Neuronal stem cell (in vitro differentiated cells): ENCODE measurements at regions not wholly inside any gene's neighbourhood (a gene's known extent, or its start where the extent isn't known, plus 50 kb on each side); places are given as distances from the start of the nearest gene placed in this dataset.

Experiments used
- DNase-seq: peaks from one replicate; pipeline ENCODE4 v3.0.0-alpha.2; 2013; ENCODE audit warnings: low spot score
- H2AFZ ChIP-seq: one replicate; pipeline ENCODE4 v1.6.1; 2013; ENCODE audit warnings: mild to moderate bottlenecking, low read length, inconsistent platforms
- H2AK5ac ChIP-seq: 2 replicates; pipeline ENCODE4 v1.6.1; 2013; ENCODE audit warnings: low read depth, mild to moderate bottlenecking, inconsistent platforms, low read length, moderate library complexity, mixed read lengths
- H2BK120ac ChIP-seq: 2 replicates; pipeline ENCODE4 v1.6.1; 2013; ENCODE audit warnings: low read depth, mild to moderate bottlenecking, inconsistent platforms, low read length, moderate library complexity, mixed read lengths
- H2BK12ac ChIP-seq: one replicate; pipeline ENCODE4 v1.6.1; 2013; ENCODE audit warnings: low read length, inconsistent platforms
- H2BK15ac ChIP-seq: 2 replicates; pipeline ENCODE4 v1.6.1; 2013; ENCODE audit warnings: mild to moderate bottlenecking, low read length, inconsistent platforms, mixed read lengths
- H2BK5ac ChIP-seq: one replicate; pipeline ENCODE4 v1.6.1; 2013; ENCODE audit warnings: inconsistent platforms, mild to moderate bottlenecking, low read length, moderate library complexity
- H3K14ac ChIP-seq: one replicate; pipeline ENCODE4 v1.6.1; 2013; ENCODE audit warnings: low read length, inconsistent platforms
- H3K18ac ChIP-seq: 2 replicates; pipeline ENCODE4 v1.6.1; 2013; ENCODE audit warnings: low read length, inconsistent platforms
- H3K23ac ChIP-seq: 2 replicates; pipeline ENCODE4 v1.6.1; 2013; ENCODE audit warnings: low read depth, mild to moderate bottlenecking, mixed read lengths, low read length, inconsistent platforms; ENCODE audit not compliant: poor library complexity
- H3K27ac ChIP-seq: replicated peaks from 3 replicates; pipeline ENCODE4 v1.5.1; 2013; ENCODE audit warnings: low read length, inconsistent platforms
- H3K27me3 ChIP-seq, 3 experiments: 2 replicates each; pipeline ENCODE4 v1.6.1; 2013; ENCODE audit warnings: low read length in 3 of 3, mild to moderate bottlenecking in 2 of 3, inconsistent platforms in 1 of 3, low read depth in 1 of 3, mixed read lengths in 1 of 3, moderate library complexity in 1 of 3; ENCODE audit not compliant: control insufficient read depth in 3 of 3, insufficient read depth in 3 of 3
- H3K36me3 ChIP-seq, 2 donors: replicated peaks in 1 of 2; 2 replicates each; pipeline ENCODE4 v1.6.1; 2013; ENCODE audit warnings: low read length in 2 of 2; ENCODE audit not compliant: control insufficient read depth in 2 of 2, insufficient read depth in 2 of 2
- H3K4ac ChIP-seq: 2 replicates; pipeline ENCODE4 v1.6.1; 2013; ENCODE audit warnings: inconsistent platforms, mild to moderate bottlenecking, low read length, moderate library complexity
- H3K4me1 ChIP-seq, 2 donors: 1 replicate in 1 of 2; 2 replicates in 1 of 2; pipeline ENCODE4 v1.6.1; 2013; ENCODE audit warnings: low read length in 2 of 2, low read depth in 1 of 2; ENCODE audit not compliant: control insufficient read depth in 2 of 2, insufficient read depth in 1 of 2
- H3K4me2 ChIP-seq: one replicate; pipeline ENCODE4 v1.6.1; 2013; ENCODE audit warnings: mild to moderate bottlenecking, low read length, inconsistent platforms; ENCODE audit not compliant: insufficient read depth, poor library complexity, severe bottlenecking
- H3K4me3 ChIP-seq, 2 donors: 2 replicates each; pipeline ENCODE4 v1.5.1; 2013; ENCODE audit warnings: low read length in 2 of 2, mild to moderate bottlenecking in 2 of 2, inconsistent platforms in 1 of 2, moderate library complexity in 1 of 2
- H3K79me1 ChIP-seq: one replicate; pipeline ENCODE4 v1.6.1; 2013; ENCODE audit warnings: low read depth, mild to moderate bottlenecking, inconsistent platforms, low read length, moderate library complexity
- H3K9ac ChIP-seq: one replicate; pipeline ENCODE4 v1.6.1; 2013; ENCODE audit warnings: mild to moderate bottlenecking, low read depth, low read length, inconsistent platforms; ENCODE audit not compliant: poor library complexity
- H3K9me3 ChIP-seq, 2 donors: replicated peaks in 1 of 2; 2 replicates each; pipeline versions ENCODE3 to v1.6.1; 2013; ENCODE audit warnings: low read length in 2 of 2, mild to moderate bottlenecking in 2 of 2, inconsistent platforms in 1 of 2, low read depth in 1 of 2, mixed read lengths in 1 of 2, moderate library complexity in 1 of 2; ENCODE audit not compliant: control insufficient read depth in 2 of 2, insufficient read depth in 1 of 2
- H4K8ac ChIP-seq: one replicate; pipeline ENCODE4 v1.6.1; 2013; ENCODE audit warnings: low read depth, mild to moderate bottlenecking, inconsistent platforms, low read length, moderate library complexity
- H4K91ac ChIP-seq: one replicate; pipeline ENCODE4 v1.6.1; 2013; ENCODE audit warnings: low read length, low read depth, mild to moderate bottlenecking, inconsistent platforms; ENCODE audit not compliant: poor library complexity
- WGBS, 2 donors: extraction: QIAGEN DNeasy Blood & Tissue Kit; methylation state at CpG; one replicate each; pipeline ENCODE4 v1.1.7; 2013; ENCODE audit warnings: missing lambda C conversion rate in 2 of 2, mixed read lengths in 1 of 2; ENCODE audit not compliant: insufficient read length in 2 of 2, insufficient replicate concordance in 1 of 2; ENCODE audit errors: extremely low coverage in 2 of 2; 5-methylcytosine and 5-hydroxymethylcytosine counted together

- Histone ChIP-seq H2BK15ac (no peak overlapping the region), H3K36me3 (no peaks in the 10 kb centered on the region), H3K23ac (no peak overlapping the region), H3K27me3 (no peaks in the 10 kb centered on the region), H3K4me1 (no peaks in the 10 kb centered on the region), H3K27ac (no peak overlapping the region), H3K9ac (no peak overlapping the region), H2AFZ (no peak overlapping the region), H3K14ac (no peak overlapping the region), H3K4me2 (no peak overlapping the region), H2BK120ac (no peak overlapping the region), H2AK5ac (no peak overlapping the region), H3K4me3 (no peak overlapping the region), H2BK12ac (no peak overlapping the region), H3K79me1 (no peaks in the 10 kb centered on the region), H4K8ac (no peak overlapping the region), H3K9me3 (no peaks in the 10 kb centered on the region), H4K91ac (no peak overlapping the region), H3K4ac (no peak overlapping the region), H3K18ac (no peak overlapping the region), H2BK5ac (no peak overlapping the region)
- DNase-seq: no peak
Observed at GRCh38 chr14:38342803-38343202, 86.9 kb upstream of the CLEC14A start.

GRCh38 chr14:38339696-38340095, 83.8 kb upstream of the CLEC14A start:
- no peak overlapping the region for H3K4me2 ChIP-seq
- no CpG with 5 or more reads among the region's 1 CpG for WGBS, 2 donors

GRCh38 chr14:38336298-38336697, 80.4 kb upstream of the CLEC14A start:
- no peaks in the 10 kb centered on the region for H3K36me3 ChIP-seq
- H4K91ac ChIP-seq: no peak overlapping the region
- H3K27me3 ChIP-seq: no peaks in the 10 kb centered on the region
- DNase-seq: no peak
- H3K18ac ChIP-seq: no peak overlapping the region
- H3K9ac ChIP-seq: no peak overlapping the region
- no peak overlapping the region for H3K27ac ChIP-seq
- no peak overlapping the region for H3K4ac ChIP-seq
- no peak overlapping the region for H2BK5ac ChIP-seq
- H2BK120ac ChIP-seq: no peak overlapping the region
- no peaks in the 10 kb centered on the region for H3K79me1 ChIP-seq
- H2AK5ac ChIP-seq: no peak overlapping the region
- H2AFZ ChIP-seq: no peak overlapping the region
- H3K14ac ChIP-seq: no peak overlapping the region
- no peak overlapping the region for H3K4me2 ChIP-seq
- H3K23ac ChIP-seq: no peak overlapping the region
- no peaks in the 10 kb centered on the region for H3K4me1 ChIP-seq
- no peaks in the 10 kb centered on the region for H3K9me3 ChIP-seq
- H2BK12ac ChIP-seq: no peak overlapping the region
- H4K8ac ChIP-seq: no peak overlapping the region
- no peak overlapping the region for H2BK15ac ChIP-seq
- no peak overlapping the region for H3K4me3 ChIP-seq

More at GRCh38 chr14:38339696-38340095, 83.8 kb upstream of the CLEC14A start:
- no peaks in the 10 kb centered on the region for H3K4me1 ChIP-seq
- H3K79me1 ChIP-seq: no peaks in the 10 kb centered on the region
- no peak overlapping the region for H3K18ac ChIP-seq
- H2BK15ac ChIP-seq: no peak overlapping the region
- H2BK12ac ChIP-seq: no peak overlapping the region
- no peak overlapping the region for H3K4me3 ChIP-seq
- no peak overlapping the region for H4K91ac ChIP-seq
- no peak overlapping the region for H2BK120ac ChIP-seq
- H3K14ac ChIP-seq: no peak overlapping the region
- DNase-seq: no peak
- no peaks in the 10 kb centered on the region for H3K9me3 ChIP-seq
- H2BK5ac ChIP-seq: no peak overlapping the region
- no peak overlapping the region for H3K9ac ChIP-seq
- H3K4ac ChIP-seq: no peak overlapping the region
- no peak overlapping the region for H2AK5ac ChIP-seq
- H3K27me3 ChIP-seq: no peaks in the 10 kb centered on the region
- H4K8ac ChIP-seq: no peak overlapping the region
- no peak overlapping the region for H3K27ac ChIP-seq
- no peak overlapping the region for H3K23ac ChIP-seq
- H2AFZ ChIP-seq: no peak overlapping the region
- H3K36me3 ChIP-seq: no peaks in the 10 kb centered on the region

DNA sequence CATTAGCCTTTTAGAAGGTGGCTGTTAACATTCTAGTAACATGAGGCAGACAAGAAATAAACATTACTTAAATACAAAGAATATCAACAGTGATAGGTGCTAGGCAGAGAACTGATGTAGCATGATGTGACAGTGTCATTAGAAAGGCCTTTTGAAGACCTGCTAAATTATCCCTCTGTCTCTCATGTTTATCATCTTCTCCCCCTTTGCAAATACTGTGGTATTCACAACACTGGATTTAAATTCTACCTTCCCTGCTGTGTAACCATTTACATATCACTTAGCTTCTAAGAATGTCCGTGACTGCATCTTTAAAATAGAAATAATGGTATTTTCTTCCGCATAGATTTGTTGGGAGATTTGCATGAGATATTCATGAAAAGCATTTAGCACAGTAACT, 74.4 kb upstream of the CLEC14A start:
- H3K79me1 ChIP-seq: no peaks in the 10 kb centered on the region
- no CpG with 5 or more reads among the region's 2 CpGs for WGBS, 2 donors
- no peaks in the 10 kb centered on the region for H3K36me3 ChIP-seq
- no peak overlapping the region for H2BK12ac ChIP-seq
- no peaks in the 10 kb centered on the region for H3K27me3 ChIP-seq
- H3K14ac ChIP-seq: no peak overlapping the region
- no peak overlapping the region for H3K18ac ChIP-seq
- H3K4ac ChIP-seq: no peak overlapping the region
- no peak overlapping the region for H2BK120ac ChIP-seq
- H3K4me1 ChIP-seq: no peaks in the 10 kb centered on the region
- H2BK15ac ChIP-seq: no peak overlapping the region
- no peaks in the 10 kb centered on the region for H3K9me3 ChIP-seq
- DNase-seq: no peak
- no peak overlapping the region for H3K27ac ChIP-seq
- no peak overlapping the region for H2AFZ ChIP-seq
- no peak overlapping the region for H3K4me3 ChIP-seq
- H4K91ac ChIP-seq: no peak overlapping the region
- no peak overlapping the region for H2BK5ac ChIP-seq
- no peak overlapping the region for H3K9ac ChIP-seq
- H4K8ac ChIP-seq: no peak overlapping the region
- H3K23ac ChIP-seq: no peak overlapping the region
- H3K4me2 ChIP-seq: no peak overlapping the region
- no peak overlapping the region for H2AK5ac ChIP-seq
